ENCODE measurements at regions not wholly inside any gene's neighbourhood (a gene's known extent, or its start where the extent isn't known, plus 50 kb on each side); places are given as distances from the start of the nearest gene placed in this dataset.

- TF ChIP-seq CTCF (IDR thresholded peaks at IDR 0.05; ENCODE audit: insufficient read depth, missing control alignments), result peak; percentile 60
- DNase-seq (ENCODE audit: insufficient read length, low spot score) (no peak), FAIRE-seq (peak; percentile 80)
Measured at GRCh38 chr3:31132132-31132769, 237.8 kb upstream of the GADL1 start.

DNA sequence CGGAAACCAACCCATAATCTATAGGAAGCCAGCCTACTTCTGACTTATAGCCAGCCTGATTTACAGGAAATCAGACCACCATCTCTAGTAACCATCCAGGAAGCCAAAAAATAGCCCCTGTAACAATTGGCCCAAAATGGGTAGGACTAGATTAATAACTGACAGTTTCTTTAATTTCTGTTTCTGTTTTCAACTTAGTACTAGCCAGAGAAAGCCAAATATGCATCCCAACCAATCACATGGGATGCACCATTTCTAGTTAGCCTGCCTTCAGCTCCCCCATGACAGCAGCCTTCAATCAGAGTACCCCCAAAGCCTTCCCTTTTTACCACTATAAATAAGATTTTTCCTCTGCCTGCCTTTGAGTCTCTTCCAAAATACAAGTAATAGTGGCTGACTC is 239.1 kb upstream of the GADL1 start:
- DNase-seq (ENCODE audit: insufficient read length, low spot score) (no peak), FAIRE-seq (no peak)
- no peak for TF ChIP-seq CTCF (IDR thresholded peaks at IDR 0.05; ENCODE audit: insufficient read depth, missing control alignments)

GRCh38 chr3:31135546-31135945 is 241.1 kb upstream of the GADL1 start:
- FAIRE-seq, result no peak
- no peak for TF ChIP-seq CTCF (IDR thresholded peaks at IDR 0.05; ENCODE audit: insufficient read depth, missing control alignments)
- no peak for DNase-seq (ENCODE audit: insufficient read length, low spot score)

- TF ChIP-seq CTCF (IDR thresholded peaks at IDR 0.05; ENCODE audit: insufficient read depth, missing control alignments), result no peak
- FAIRE-seq (no peak), DNase-seq (ENCODE audit: insufficient read length, low spot score) (no peak)
Measured at GRCh38 chr3:31137718-31138465, 243.4 kb upstream of the GADL1 start.

DNA sequence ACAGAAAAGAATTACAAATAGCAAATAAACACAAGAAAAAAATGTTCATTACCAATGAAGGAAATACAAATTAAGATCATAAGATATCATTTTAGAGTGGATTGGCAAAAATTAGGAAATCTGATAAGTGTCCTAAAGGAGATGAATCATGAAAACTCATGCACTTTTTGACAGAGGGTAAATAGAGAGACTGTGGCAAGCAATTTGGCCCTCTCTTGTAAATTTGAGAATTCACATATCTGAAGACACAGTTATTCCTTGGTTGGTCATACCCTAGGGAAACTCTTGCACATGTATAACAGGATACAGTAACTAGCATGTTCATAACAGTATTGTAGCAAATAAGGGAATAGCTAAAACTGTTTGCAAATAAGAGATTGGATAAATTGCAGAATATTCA is 246.0 kb upstream of the GADL1 start:
- FAIRE-seq (no peak), DNase-seq (ENCODE audit: insufficient read length, low spot score) (no peak)
- TF ChIP-seq CTCF (IDR thresholded peaks at IDR 0.05; ENCODE audit: insufficient read depth, missing control alignments), result no peak

- DNase-seq (ENCODE audit: insufficient read length, low spot score), result no peak
- FAIRE-seq, result no peak
- TF ChIP-seq CTCF (IDR thresholded peaks at IDR 0.05; ENCODE audit: insufficient read depth, missing control alignments), result no peak
Measured at GRCh38 chr3:31142139-31142538, 247.7 kb upstream of the GADL1 start.

DNA sequence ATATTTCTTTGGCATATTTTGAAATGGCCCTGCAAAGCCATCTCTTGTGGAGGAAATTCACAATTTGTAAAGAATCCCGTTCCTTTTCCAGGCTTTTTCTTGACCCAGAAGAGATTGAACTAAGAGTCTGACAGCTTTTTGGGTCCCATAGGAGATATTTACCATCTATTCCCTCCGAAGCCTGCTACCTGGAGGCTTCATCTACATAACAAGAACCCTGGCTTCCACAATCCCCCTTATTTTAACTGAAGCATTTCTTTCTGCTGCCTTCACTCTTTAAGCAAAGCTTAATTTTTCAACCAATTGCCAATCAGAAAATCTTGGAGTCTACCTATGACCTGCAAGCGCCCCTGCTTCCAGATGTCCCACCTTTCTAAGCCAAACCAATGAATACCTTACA is 248.1 kb upstream of the GADL1 start:
- FAIRE-seq (no peak), DNase-seq (ENCODE audit: insufficient read length, low spot score) (no peak)
- no peak for TF ChIP-seq CTCF (IDR thresholded peaks at IDR 0.05; ENCODE audit: insufficient read depth, missing control alignments)

Measured in D721Med (cell line).